ENCODE measurements at regions not wholly inside any gene's neighbourhood (a gene's known extent, or its start where the extent isn't known, plus 50 kb on each side); places are given as distances from the start of the nearest gene placed in this dataset.

- H3K27me3 Mint-ChIP-seq (ENCODE audit: low read depth, poor library complexity), result peaks cover 25% of the 10 kb centered on the region
- no peaks in the 10 kb centered on the region for H3K36me3 Mint-ChIP-seq (ENCODE audit: low read depth)
- no peak overlapping the region for H3K4me3 Mint-ChIP-seq
- H3K9me3 Mint-ChIP-seq, result no peaks in the 10 kb centered on the region
- H3K4me1 Mint-ChIP-seq, result peaks cover 34% of the 10 kb centered on the region
- DNase-seq, result no peak
- no peak for TF ChIP-seq CTCF (IDR thresholded peaks at IDR 0.05)
- H3K27ac Mint-ChIP-seq, result no peak overlapping the region
These were observed 341.6 kb upstream of the SFSWAP start for GRCh38 chr12:131369094-131369845.

GRCh38 chr12:131370321-131370720, 340.6 kb upstream of the SFSWAP start:
- no peak for TF ChIP-seq CTCF (IDR thresholded peaks at IDR 0.05)
- Mint-ChIP-seq H3K36me3 (ENCODE audit: low read depth) (no peaks in the 10 kb centered on the region), H3K4me3 (no peak overlapping the region), H3K27ac (no peak overlapping the region), H3K4me1 (peaks cover 34% of the 10 kb centered on the region), H3K27me3 (ENCODE audit: low read depth, poor library complexity) (peaks cover 27% of the 10 kb centered on the region), H3K9me3 (no peaks in the 10 kb centered on the region)
- no peak for DNase-seq

GRCh38 chr12:131370791-131371347, 340.0 kb upstream of the SFSWAP start:
- TF ChIP-seq CTCF (IDR thresholded peaks at IDR 0.05), result no peak
- H3K36me3 Mint-ChIP-seq (ENCODE audit: low read depth), result no peaks in the 10 kb centered on the region
- no peaks in the 10 kb centered on the region for H3K9me3 Mint-ChIP-seq
- H3K4me1 Mint-ChIP-seq, result peaks cover 29% of the 10 kb centered on the region
- H3K27me3 Mint-ChIP-seq (ENCODE audit: low read depth, poor library complexity), result peaks cover 27% of the 10 kb centered on the region
- H3K27ac Mint-ChIP-seq, result no peak overlapping the region
- no peak for DNase-seq
- no peak overlapping the region for H3K4me3 Mint-ChIP-seq

GRCh38 chr12:131371401-131372170, 339.3 kb upstream of the SFSWAP start:
- peaks cover 27% of the 10 kb centered on the region for H3K27me3 Mint-ChIP-seq (ENCODE audit: low read depth, poor library complexity)
- peaks cover 22% of the 10 kb centered on the region for H3K4me1 Mint-ChIP-seq

GRCh38 chr12:131372171-131372475, 338.8 kb upstream of the SFSWAP start:
- no peaks in the 10 kb centered on the region for H3K9me3 Mint-ChIP-seq
- H3K4me3 Mint-ChIP-seq, result no peak overlapping the region
- peaks cover 32% of the 10 kb centered on the region for H3K27me3 Mint-ChIP-seq (ENCODE audit: low read depth, poor library complexity)
- H3K4me1 Mint-ChIP-seq, result peaks cover 21% of the 10 kb centered on the region
- no peak for DNase-seq
- no peak for TF ChIP-seq CTCF (IDR thresholded peaks at IDR 0.05)
- H3K36me3 Mint-ChIP-seq (ENCODE audit: low read depth), result no peaks in the 10 kb centered on the region
- H3K27ac Mint-ChIP-seq, result no peak overlapping the region

More at GRCh38 chr12:131371401-131372170, 339.3 kb upstream of the SFSWAP start:
- TF ChIP-seq CTCF (IDR thresholded peaks at IDR 0.05), result no peak
- H3K4me3 Mint-ChIP-seq, result peak overlapping the region; percentile 23
- no peaks in the 10 kb centered on the region for H3K9me3 Mint-ChIP-seq
- no peak overlapping the region for H3K27ac Mint-ChIP-seq
- H3K36me3 Mint-ChIP-seq (ENCODE audit: low read depth), result no peaks in the 10 kb centered on the region
- DNase-seq, result no peak
